Breast epithelium (tissue), 4 donors: ENCODE measurements at regions not wholly inside any gene's neighbourhood (a gene's known extent, or its start where the extent isn't known, plus 50 kb on each side); places are given as distances from the start of the nearest gene placed in this dataset.
"Not testable (repeated sequence)": the region's sequence is repeated elsewhere in the genome, so short reads cannot be mapped to it uniquely, and the experiment has no call there.

Source experiments
- DNase-seq, 2 donors: peaks; one replicate each; pipeline ENCODE4 v3.0.0-alpha.2; 2019; ENCODE audit warnings: low spot score in 2 of 2
- H3K27ac ChIP-seq, 2 donors: fragments of 200-600 bp; sonication (generic) in 1 of 2; one replicate each; pipeline ENCODE4 v1.5.1; 2016 to 2019; ENCODE audit warnings: mild to moderate bottlenecking in 1 of 2
- H3K27me3 ChIP-seq, 2 donors: fragments of 200-600 bp; sonication (generic) in 1 of 2; one replicate each; pipeline versions ENCODE4 v1.5.1 to v1.6.0; 2017 to 2019; ENCODE audit warnings: control low read depth in 1 of 2, mild to moderate bottlenecking in 1 of 2
- H3K36me3 ChIP-seq: fragments of 200-600 bp; one replicate; pipeline ENCODE4 v1.5.1; 2019
- H3K4me1 ChIP-seq, 2 donors: fragments of 200-600 bp; sonication (generic); one replicate each; pipeline ENCODE4 v1.5.1; 2016 to 2019; ENCODE audit warnings: control low read depth in 1 of 2
- H3K4me3 ChIP-seq, 3 donors: fragments of 200-600 bp; sonication (generic); 1 replicate in 2 of 3; 2 replicates in 1 of 3; pipeline ENCODE4 v1.5.1; 2016 to 2019; ENCODE audit warnings: mild to moderate bottlenecking in 3 of 3, moderate library complexity in 2 of 3
- H3K9me3 ChIP-seq, 2 donors: fragments of 200-600 bp; sonication (generic) in 1 of 2; one replicate each; pipeline ENCODE4 v1.5.1; 2016 to 2019; ENCODE audit warnings: control low read depth in 1 of 2
- CTCF ChIP-seq, 3 donors: fragments of 450-650 bp; IDR thresholded peaks; one replicate each; pipeline ENCODE4 v1.5.1; 2016 to 2017; ENCODE audit warnings: antibody characterized with exemption in 3 of 3, mild to moderate bottlenecking in 3 of 3, moderate library complexity in 3 of 3
- POLR2A ChIP-seq: fragments of 450-650 bp; IDR thresholded peaks from one replicate; pipeline ENCODE4 v1.6.1; 2016; ENCODE audit warnings: antibody characterized with exemption, mild to moderate bottlenecking, moderate library complexity
- POLR2AphosphoS5 ChIP-seq, 3 donors: sonication (generic); formaldehyde crosslinking; IDR thresholded peaks; one replicate each; pipeline ENCODE4 v1.6.1; 2017; ENCODE audit warnings: antibody characterized with exemption in 3 of 3
- intact Hi-C: fragments of 100-400 bp; cut with DNase I; formaldehyde crosslinking; loops from one replicate; pipeline ENCODE4 v1.15.1; 2023; ENCODE audit warnings: low total_unique reads

GRCh38 chr5:130316971-130317680 lies 412.9 kb downstream of the CHSY3 start:
- intact Hi-C loops, result no loop called here
- H3K27ac ChIP-seq, result no peak overlapping the region
- H3K36me3 ChIP-seq, result no peaks in the 10 kb centered on the region
- TF ChIP-seq POLR2AphosphoS5 (IDR thresholded peaks at IDR 0.05) (no peak), CTCF (IDR thresholded peaks at IDR 0.05) (no peak), POLR2A (no peak)
- DNase-seq, result no peak
- no peak overlapping the region for H3K4me3 ChIP-seq
- no peaks in the 10 kb centered on the region for H3K4me1 ChIP-seq
- H3K27me3 ChIP-seq, result no peaks in the 10 kb centered on the region
- H3K9me3 ChIP-seq, result peaks cover 4 to 13% of the 10 kb centered on the region in 2 donors

GRCh38 chr5:130295235-130295634 lies 391.0 kb downstream of the CHSY3 start:
- Histone ChIP-seq H3K27me3 (no peaks in the 10 kb centered on the region), H3K4me3 (no peak overlapping the region), H3K9me3 (no peaks in the 10 kb centered on the region), H3K4me1 (no peaks in the 10 kb centered on the region), H3K36me3 (no peaks in the 10 kb centered on the region), H3K27ac (no peak overlapping the region)
- intact Hi-C loops, result no loop called here
- TF ChIP-seq POLR2A (no peak), POLR2AphosphoS5 (IDR thresholded peaks at IDR 0.05) (no peak), CTCF (IDR thresholded peaks at IDR 0.05) (no peak)
- no peak for DNase-seq

- H3K4me3 ChIP-seq, H3K27me3 ChIP-seq, H3K27ac ChIP-seq, H3K36me3 ChIP-seq, H3K9me3 ChIP-seq, intact Hi-C loops, H3K4me1 ChIP-seq, DNase-seq: not testable (repeated sequence)
Measured at GRCh38 chr5:130294798-130295197, 390.5 kb downstream of the CHSY3 start.

GRCh38 chr5:130290219-130290618 lies 386.0 kb downstream of the CHSY3 start:
- no peak overlapping the region for H3K4me3 ChIP-seq
- intact Hi-C loops, result no loop called here

GRCh38 chr5:130289132-130290088 lies 385.1 kb downstream of the CHSY3 start:
- Histone ChIP-seq H3K4me1 (no peaks in the 10 kb centered on the region), H3K4me3 (no peak overlapping the region), H3K27me3 (no peaks in the 10 kb centered on the region), H3K36me3 (no peaks in the 10 kb centered on the region), H3K27ac (no peak overlapping the region), H3K9me3 (no peaks in the 10 kb centered on the region)
- intact Hi-C loops, result no loop called here
- no peak for DNase-seq
- no peak for TF ChIP-seq CTCF (IDR thresholded peaks at IDR 0.05)
- no peak for TF ChIP-seq POLR2A
- no peak for TF ChIP-seq POLR2AphosphoS5 (IDR thresholded peaks at IDR 0.05)

More at GRCh38 chr5:130290219-130290618, 386.0 kb downstream of the CHSY3 start:
- no peaks in the 10 kb centered on the region for H3K27me3 ChIP-seq
- H3K4me1 ChIP-seq, result no peaks in the 10 kb centered on the region
- H3K36me3 ChIP-seq, result no peaks in the 10 kb centered on the region
- TF ChIP-seq CTCF (IDR thresholded peaks at IDR 0.05) (no peak), POLR2AphosphoS5 (IDR thresholded peaks at IDR 0.05) (no peak), POLR2A (no peak)
- H3K27ac ChIP-seq, result no peak overlapping the region
- no peak for DNase-seq
- H3K9me3 ChIP-seq, result no peaks in the 10 kb centered on the region
